ENCODE measurements at regions not wholly inside any gene's neighbourhood (a gene's known extent, or its start where the extent isn't known, plus 50 kb on each side); places are given as distances from the start of the nearest gene placed in this dataset.

- ChIA-PET CTCF (interaction anchor here (0.7 kb wide), 1 partner anchor 17 kb away, joined by 3 read pairs; no protein-coding TSS in a partner anchor), POLR2A (no interaction called here)
- TF ChIP-seq CTCF (IDR thresholded peaks at IDR 0.05; ENCODE audit: control extremely low read depth, extremely low read depth, low read depth, missing control alignments): no peak
- no peak for DNase-seq (ENCODE audit: extremely low spot score)
Observed at GRCh38 chr9:85117831-85118230, 448.3 kb downstream of the NTRK2 start.

- DNase-seq (ENCODE audit: extremely low spot score): no peak
- TF ChIP-seq CTCF (IDR thresholded peaks at IDR 0.05; ENCODE audit: control extremely low read depth, extremely low read depth, low read depth, missing control alignments): no peak
- CTCF ChIA-PET: interaction anchor here (0.8 to 1.8 kb wide), 2 partner anchors 9 to 28 kb away, joined by 3 to 4 read pairs; no protein-coding TSS in a partner anchor
- POLR2A ChIA-PET: no interaction called here
Observed at GRCh38 chr9:85115473-85115872, 445.9 kb downstream of the NTRK2 start.

GRCh38 chr9:85114799-85115198 lies 445.3 kb downstream of the NTRK2 start:
- TF ChIP-seq CTCF (IDR thresholded peaks at IDR 0.05; ENCODE audit: control extremely low read depth, extremely low read depth, low read depth, missing control alignments): no peak
- ChIA-PET POLR2A (no interaction called here), CTCF (interaction anchor here (0.8 to 1.8 kb wide), 3 partner anchors 10 to 28 kb away, joined by 3 to 4 read pairs (median 3); no protein-coding TSS in a partner anchor)
- no peak for DNase-seq (ENCODE audit: extremely low spot score)

GRCh38 chr9:85112933-85113418 lies 443.4 kb downstream of the NTRK2 start:
- CTCF ChIA-PET: interaction anchor here (1.0 to 2.1 kb wide), 2 partner anchors 12 to 30 kb away, joined by 3 to 5 read pairs; no protein-coding TSS in a partner anchor
- no peak for DNase-seq (ENCODE audit: extremely low spot score)
- POLR2A ChIA-PET: no interaction called here
- no peak for TF ChIP-seq CTCF (IDR thresholded peaks at IDR 0.05; ENCODE audit: control extremely low read depth, extremely low read depth, low read depth, missing control alignments)

GRCh38 chr9:85112391-85112790 lies 442.9 kb downstream of the NTRK2 start:
- POLR2A ChIA-PET: no interaction called here
- no peak for DNase-seq (ENCODE audit: extremely low spot score)
- no peak for TF ChIP-seq CTCF (IDR thresholded peaks at IDR 0.05; ENCODE audit: control extremely low read depth, extremely low read depth, low read depth, missing control alignments)
- CTCF ChIA-PET: interaction anchor here (0.6 to 2.1 kb wide), 4 partner anchors 13 to 706 kb away, joined by 3 to 5 read pairs (median 3); no protein-coding TSS in a partner anchor

- DNase-seq (ENCODE audit: extremely low spot score): no peak
- ChIA-PET POLR2A (no interaction called here), CTCF (interaction anchor here (0.9 to 3.1 kb wide), 4 partner anchors 16 to 35 kb away, joined by 3 to 19 read pairs (median 4); no protein-coding TSS in a partner anchor)
- no peak for TF ChIP-seq CTCF (IDR thresholded peaks at IDR 0.05; ENCODE audit: control extremely low read depth, extremely low read depth, low read depth, missing control alignments)
Observed at GRCh38 chr9:85108746-85109145, 439.2 kb downstream of the NTRK2 start.

Data from GM10248 (cell line).